RWPE1 (cell line): ENCODE measurements at regions not wholly inside any gene's neighbourhood (a gene's known extent, or its start where the extent isn't known, plus 50 kb on each side); places are given as distances from the start of the nearest gene placed in this dataset.

ENCODE experiments used
- CTCF ChIA-PET: fragments of 350-600 bp; sonication (Branson Sonifier 250); formaldehyde crosslinking; extraction: SDS; loops from one replicate; lab custom pipeline; 2021; lab: Yijun Ruan, JAX
- POLR2A ChIA-PET: fragments of 400-600 bp; formaldehyde crosslinking; extraction: SDS; loops from one replicate; lab custom pipeline; 2020; ENCODE audit warnings: antibody characterized with exemption; ENCODE audit not compliant: low non-redundant PET; lab: Yijun Ruan, JAX
- DNase-seq: peaks from one replicate; pipeline ENCODE4 v3.0.0; 2012; ENCODE audit warnings: low spot score
- H3K27ac ChIP-seq: fragments of 450-650 bp; 2 replicates; pipeline ENCODE4 v1.5.1; 2017
- CTCF ChIP-seq: fragments of 450-650 bp; conservative IDR thresholded peaks from 2 replicates; pipeline ENCODE4 v1.5.1; 2017; ENCODE audit warnings: low read depth, mild to moderate bottlenecking

- ChIA-PET POLR2A (no interaction called here), CTCF (interaction anchor here (0.9 kb wide), 1 partner anchor 9 kb away, joined by 4 read pairs; no protein-coding TSS in a partner anchor)
- no peak overlapping the region for H3K27ac ChIP-seq
- TF ChIP-seq CTCF, result no peak
- DNase-seq, result no peak
Measured at GRCh38 chr2:199588054-199588453, 130.3 kb upstream of the SATB2 start.

GRCh38 chr2:199586646-199587045 is 128.9 kb upstream of the SATB2 start:
- DNase-seq, result no peak
- no peak for TF ChIP-seq CTCF
- ChIA-PET CTCF (no interaction called here), POLR2A (no interaction called here)
- H3K27ac ChIP-seq, result no peak overlapping the region

- CTCF ChIA-PET, result interaction anchor here (0.5 to 0.7 kb wide), 2 partner anchors 12 to 25 kb away, joined by 3 read pairs; no protein-coding TSS in a partner anchor
Measured at GRCh38 chr2:199583676-199584075, 125.9 kb upstream of the SATB2 start.

GRCh38 chr2:199581935-199582360 is 124.2 kb upstream of the SATB2 start:
- no peak for TF ChIP-seq CTCF
- no peak overlapping the region for H3K27ac ChIP-seq
- CTCF ChIA-PET, result interaction anchor here (1.3 kb wide), 1 partner anchor 15 kb away, joined by 4 read pairs; no protein-coding TSS in a partner anchor
- DNase-seq, result no peak
- POLR2A ChIA-PET, result no interaction called here

More at GRCh38 chr2:199583676-199584075, 125.9 kb upstream of the SATB2 start:
- POLR2A ChIA-PET, result no interaction called here
- no peak for DNase-seq
- TF ChIP-seq CTCF, result no peak
- no peak overlapping the region for H3K27ac ChIP-seq

- CTCF ChIA-PET, result interaction anchor here (1.3 kb wide), 1 partner anchor 15 kb away, joined by 4 read pairs; no protein-coding TSS in a partner anchor
- POLR2A ChIA-PET, result no interaction called here
- H3K27ac ChIP-seq, result no peak overlapping the region
- no peak for TF ChIP-seq CTCF
- DNase-seq, result no peak
Measured at GRCh38 chr2:199581408-199581807, 123.7 kb upstream of the SATB2 start.

- CTCF ChIA-PET, result no interaction called here
- POLR2A ChIA-PET, result no interaction called here
- H3K27ac ChIP-seq, result no peak overlapping the region
- no peak for TF ChIP-seq CTCF
- no peak for DNase-seq
Measured at GRCh38 chr2:199575416-199575815, 117.7 kb upstream of the SATB2 start.
